SKM-1 (cell line): ENCODE measurements at regions not wholly inside any gene's neighbourhood (a gene's known extent, or its start where the extent isn't known, plus 50 kb on each side); places are given as distances from the start of the nearest gene placed in this dataset.
"Not testable (repeated sequence)": the region's sequence is repeated elsewhere in the genome, so short reads cannot be mapped to it uniquely, and the experiment has no call there.

ENCODE experiments used
- DNase-seq: peaks from one replicate; lab custom pipeline; 2025; ENCODE audit not compliant: unreplicated experiment; lab: John Stamatoyannopoulos, UW

GRCh38 chr1:188466539-188466938 lies 1637.8 kb downstream of the PLA2G4A start:
- no peak for DNase-seq

GRCh38 chr1:188476606-188477005 lies 1647.9 kb downstream of the PLA2G4A start:
- DNase-seq = no peak

- DNase-seq = no peak
Measured at GRCh38 chr1:188489336-188490112, 1660.8 kb downstream of the PLA2G4A start.

DNA sequence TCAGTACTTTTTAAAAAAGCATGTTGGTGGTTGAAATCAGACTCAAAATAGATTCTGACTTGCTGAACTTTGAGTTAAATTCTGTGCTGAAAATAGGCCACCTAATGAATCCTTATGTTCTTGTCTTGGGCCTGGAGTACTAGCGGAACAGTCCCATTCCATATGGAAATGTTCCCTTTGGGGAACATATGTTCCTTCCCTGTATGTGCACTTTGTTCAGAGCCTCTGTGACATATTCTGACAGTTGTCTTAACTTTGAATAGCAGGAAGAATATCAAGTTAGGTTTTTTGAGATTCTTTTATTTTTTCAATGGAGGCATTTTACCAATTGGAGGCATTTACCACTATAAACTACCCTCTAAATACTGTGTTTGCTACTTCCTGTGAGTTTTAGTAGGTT lies 1667.8 kb downstream of the PLA2G4A start:
- no peak for DNase-seq

- DNase-seq = no peak
Measured at GRCh38 chr1:188497020-188497419, 1668.3 kb downstream of the PLA2G4A start.

DNA sequence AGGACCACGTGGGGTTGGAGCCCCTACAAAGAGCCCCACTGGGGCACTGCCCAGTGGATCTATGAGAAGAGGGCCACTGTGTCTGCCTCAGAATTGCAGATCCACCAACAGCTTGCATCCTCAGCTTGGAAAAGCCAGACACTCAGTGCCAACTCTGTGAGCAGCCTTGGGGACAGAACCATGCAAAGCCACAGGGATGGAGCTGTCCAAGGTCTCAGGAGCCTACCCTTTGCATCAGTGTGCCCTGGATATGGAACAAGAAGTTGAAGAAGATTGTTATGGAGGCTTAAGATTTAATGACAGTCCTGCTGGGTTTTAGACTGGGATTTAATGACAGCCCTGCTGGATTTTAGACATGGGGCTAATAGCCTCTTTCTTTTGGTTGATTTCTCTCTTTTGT lies 1670.9 kb downstream of the PLA2G4A start:
- no peak for DNase-seq

DNA sequence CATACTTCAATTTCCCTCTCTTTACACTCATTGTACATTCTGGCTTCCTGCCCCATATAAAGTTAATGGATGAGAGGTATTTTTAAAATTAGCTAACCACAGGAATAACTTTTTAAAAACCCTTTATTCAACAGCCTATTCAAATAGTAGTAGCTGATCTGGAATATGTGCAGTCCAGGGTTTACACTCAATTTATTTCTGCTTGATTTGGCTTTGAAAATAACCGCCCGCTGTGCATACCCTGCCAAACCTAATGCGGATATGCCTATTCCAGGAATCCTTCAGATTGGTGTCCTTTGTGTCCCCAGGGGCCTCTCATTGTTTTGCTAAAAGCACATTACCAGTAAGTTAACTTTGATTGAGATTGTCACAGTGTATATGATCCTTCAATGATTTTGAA lies 1686.2 kb downstream of the PLA2G4A start:
- no peak for DNase-seq

- no peak for DNase-seq
Measured at GRCh38 chr1:188517139-188517538, 1688.4 kb downstream of the PLA2G4A start.

DNA sequence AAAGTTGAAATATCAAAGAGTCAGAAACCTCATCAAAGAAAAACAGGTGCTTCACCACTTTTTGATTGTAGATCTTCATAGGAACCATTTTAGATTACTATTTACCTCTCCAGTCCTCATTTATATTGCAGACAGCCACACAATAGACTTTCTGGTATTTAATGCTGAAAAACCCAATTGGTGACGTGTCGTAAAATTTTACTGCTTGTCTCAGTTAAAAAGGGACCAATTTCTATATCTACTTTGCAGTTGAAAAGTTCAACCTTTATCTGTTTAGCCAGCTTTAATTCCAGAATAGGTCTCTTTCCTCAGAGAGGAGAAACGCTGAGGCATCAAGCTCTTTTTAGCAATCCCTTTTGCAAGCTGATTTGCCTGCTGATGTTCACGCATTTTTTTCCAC lies 1722.4 kb downstream of the PLA2G4A start:
- DNase-seq = no peak

DNA sequence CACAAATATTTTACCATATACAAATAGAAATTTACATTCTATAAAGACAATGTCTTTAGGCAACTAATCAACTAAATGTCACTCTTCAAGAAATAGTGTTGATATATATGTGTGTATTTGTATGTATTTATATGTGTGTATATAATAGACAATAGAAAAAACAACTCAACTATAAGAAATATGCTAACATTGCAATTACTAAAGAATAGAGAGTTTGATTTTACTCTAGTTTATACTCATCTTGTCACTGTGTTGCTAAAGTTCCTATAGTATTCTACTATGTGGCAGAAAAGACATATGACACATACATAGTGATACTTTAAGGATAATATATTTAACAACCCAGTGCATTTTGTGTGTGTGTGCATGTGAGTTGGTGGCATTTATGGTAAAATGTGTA lies 1728.3 kb downstream of the PLA2G4A start:
- DNase-seq = no peak

DNA sequence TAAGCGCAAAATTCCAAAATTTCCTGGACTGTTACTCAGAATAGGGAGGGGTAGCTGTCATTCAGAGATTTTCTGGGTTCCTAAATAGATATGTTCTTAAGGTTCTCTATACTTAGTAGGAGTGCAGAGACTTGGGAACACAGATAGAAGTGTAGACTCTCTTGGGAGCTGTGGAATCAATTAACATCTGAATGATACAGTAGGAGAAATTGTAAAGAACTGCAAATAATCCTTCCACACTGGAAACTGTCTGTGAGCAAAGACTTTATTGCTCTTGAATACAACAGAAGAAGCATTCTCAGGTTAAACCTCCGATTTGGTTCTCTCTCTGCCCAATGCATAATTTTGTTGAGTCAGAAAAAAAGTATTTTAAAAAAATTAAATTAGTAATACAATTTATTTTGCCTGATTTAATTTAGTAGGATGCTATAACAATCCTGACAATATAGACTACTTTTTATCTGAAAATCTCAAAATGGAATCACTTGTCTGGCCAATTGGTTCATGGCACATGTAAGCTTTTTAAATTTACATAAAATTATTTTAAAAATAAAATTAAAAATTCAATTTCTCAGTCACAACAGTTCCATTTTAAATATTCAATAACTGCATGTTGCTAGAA lies 1754.3 kb downstream of the PLA2G4A start:
- no peak for DNase-seq

- no peak for DNase-seq
Measured at GRCh38 chr1:188584119-188584518, 1755.4 kb downstream of the PLA2G4A start.

DNA sequence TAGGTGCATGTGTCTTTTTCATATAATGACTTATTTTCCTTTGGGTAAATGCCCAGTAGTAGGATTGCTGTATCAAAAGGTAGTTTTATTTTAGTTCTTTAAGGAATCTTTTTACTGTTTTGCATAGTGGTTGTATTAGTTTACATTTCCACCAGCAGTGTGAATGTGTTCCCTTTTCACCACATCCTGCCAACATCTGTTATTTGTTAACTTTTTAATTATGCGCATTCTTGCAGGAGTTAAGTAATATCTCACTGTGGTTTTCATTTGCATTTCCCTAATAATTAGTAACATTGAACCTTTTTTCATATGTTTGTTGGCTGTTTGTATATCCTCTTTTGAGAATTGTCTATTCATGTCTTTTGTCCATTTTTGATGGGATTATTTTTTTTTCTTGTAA lies 1761.9 kb downstream of the PLA2G4A start:
- DNase-seq = no peak

- no peak for DNase-seq
Measured at GRCh38 chr1:188594542-188595235, 1765.9 kb downstream of the PLA2G4A start.

- no peak for DNase-seq
Measured at GRCh38 chr1:188599313-188599712, 1770.6 kb downstream of the PLA2G4A start.

GRCh38 chr1:188611432-188611831 lies 1782.7 kb downstream of the PLA2G4A start:
- DNase-seq = no peak

- DNase-seq = no peak
Measured at GRCh38 chr1:188615321-188615720, 1786.6 kb downstream of the PLA2G4A start.

GRCh38 chr1:188620236-188620635 lies 1791.5 kb downstream of the PLA2G4A start:
- no peak for DNase-seq

DNA sequence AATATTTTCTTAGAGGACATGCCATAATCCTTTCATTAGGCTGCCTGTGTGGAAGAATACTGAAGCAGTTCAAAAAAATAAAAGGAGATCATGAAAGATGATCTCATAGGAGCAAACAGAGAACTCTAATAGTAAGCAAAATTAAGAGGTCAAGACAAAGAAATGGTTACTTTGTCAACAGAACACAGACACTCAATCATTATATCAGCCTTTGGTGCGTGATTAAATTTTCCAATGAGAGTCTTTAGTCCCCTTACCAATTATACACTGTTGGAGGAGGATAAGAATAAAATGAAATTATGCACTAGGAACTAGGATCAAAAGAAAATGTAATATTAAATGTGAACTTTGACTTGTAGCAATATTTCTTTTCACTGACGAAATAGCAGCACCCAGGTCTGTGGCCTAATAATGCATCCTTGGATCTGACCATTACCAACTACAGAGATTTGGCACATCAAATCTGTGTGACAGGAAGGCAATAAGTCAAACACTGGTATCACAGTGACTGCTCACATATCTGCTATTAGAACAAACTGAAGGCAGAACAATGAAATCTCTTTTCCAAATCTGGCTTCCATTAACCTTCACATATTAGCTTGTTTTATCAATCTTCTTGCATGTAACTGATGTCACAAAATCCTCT lies 1812.9 kb downstream of the PLA2G4A start:
- DNase-seq = no peak

- DNase-seq = no peak
Measured at GRCh38 chr1:188642704-188643103, 1814.0 kb downstream of the PLA2G4A start.

- DNase-seq = no peak
Measured at GRCh38 chr1:188652678-188653077, 1823.9 kb downstream of the PLA2G4A start.

DNA sequence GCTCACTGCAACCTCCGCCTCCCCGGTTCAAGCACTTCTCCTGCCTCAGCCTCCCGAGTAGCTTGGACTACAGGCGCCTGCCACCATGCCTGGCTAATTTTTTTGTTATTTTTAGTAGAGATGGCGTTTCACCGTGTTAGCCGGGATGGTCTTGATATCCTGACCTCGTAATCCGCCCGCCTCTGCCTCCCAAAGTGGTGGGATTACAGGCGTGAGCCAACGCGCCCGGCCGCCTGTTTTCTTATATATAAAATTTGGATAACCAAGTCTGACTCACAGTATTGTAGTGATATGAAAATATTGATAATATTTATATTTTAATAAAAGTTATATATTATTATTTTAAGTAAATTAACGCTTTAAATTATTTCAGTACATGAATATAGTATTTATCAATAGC lies 1821.7 kb downstream of the BRINP3 start:
- DNase-seq = not testable (repeated sequence)
